IPS DF 19.7 (cell line): ENCODE measurements at regions not wholly inside any gene's neighbourhood (a gene's known extent, or its start where the extent isn't known, plus 50 kb on each side); places are given as distances from the start of the nearest gene placed in this dataset.

Experiments
- DNase-seq: peaks from one replicate; pipeline ENCODE4 v3.0.0-alpha.2; 2013; ENCODE audit warnings: low read depth, low spot score

DNA sequence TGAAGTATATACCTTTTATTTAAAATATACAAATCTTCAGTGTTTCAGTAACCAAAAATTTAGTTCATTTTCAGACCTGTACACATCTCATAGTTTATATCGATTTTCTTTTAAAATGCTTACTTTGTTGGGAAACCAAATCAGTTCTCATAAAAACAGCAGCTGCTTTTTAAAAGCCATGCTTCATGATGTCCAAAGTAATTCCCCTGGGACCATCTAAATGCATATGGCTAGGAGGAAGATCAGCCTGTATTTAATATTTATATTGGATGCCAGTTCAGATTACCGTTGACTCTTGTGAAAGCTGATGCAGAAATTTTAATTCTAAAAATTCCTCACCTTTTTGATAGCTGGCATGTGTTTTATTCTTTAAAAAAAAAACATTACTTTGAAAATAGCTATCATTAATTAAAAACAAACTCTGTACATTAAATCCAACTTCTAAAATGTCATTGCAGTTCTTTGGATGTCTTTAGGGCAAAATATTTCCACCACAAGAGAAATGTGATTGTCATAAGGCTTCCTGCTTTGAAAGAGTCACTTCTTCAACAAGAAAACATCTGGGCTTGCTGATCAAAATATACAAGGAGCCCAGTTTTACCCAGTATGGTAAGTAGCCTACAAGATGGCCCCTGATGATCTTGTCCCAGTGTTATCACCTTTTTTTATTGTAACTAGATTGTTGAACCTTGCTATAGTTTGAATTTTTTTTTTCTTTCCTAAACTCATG lies 1242.9 kb upstream of the CDH6 start:
- no peak for DNase-seq

DNA sequence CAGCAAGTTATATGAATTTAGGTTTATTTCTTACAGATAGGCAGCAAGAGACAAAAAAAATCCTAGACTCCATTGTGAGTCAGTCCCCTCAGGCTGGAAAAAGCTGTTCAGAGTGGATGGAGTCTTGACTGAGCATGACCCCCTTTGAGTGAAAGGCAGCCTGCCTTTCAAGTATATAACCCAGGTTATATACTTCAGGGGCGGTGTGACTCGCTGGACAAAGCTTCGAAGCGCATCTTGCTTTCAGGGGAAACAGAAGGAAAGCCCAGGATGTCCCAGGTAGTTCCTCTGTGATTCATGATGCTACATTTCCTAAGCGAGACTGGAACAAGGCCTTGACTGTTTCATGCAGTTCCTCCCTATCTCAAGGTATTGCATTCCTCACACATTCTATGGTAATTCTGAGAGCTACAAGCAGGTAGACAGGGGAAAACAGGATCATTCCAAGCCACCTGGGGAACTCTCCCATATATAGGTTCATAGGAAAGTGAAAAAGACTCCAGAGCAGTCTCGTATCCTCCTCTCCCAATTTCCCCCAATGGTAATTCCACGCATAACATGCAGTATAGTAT lies 1244.1 kb upstream of the CDH6 start:
- peak; percentile 30 for DNase-seq

DNA sequence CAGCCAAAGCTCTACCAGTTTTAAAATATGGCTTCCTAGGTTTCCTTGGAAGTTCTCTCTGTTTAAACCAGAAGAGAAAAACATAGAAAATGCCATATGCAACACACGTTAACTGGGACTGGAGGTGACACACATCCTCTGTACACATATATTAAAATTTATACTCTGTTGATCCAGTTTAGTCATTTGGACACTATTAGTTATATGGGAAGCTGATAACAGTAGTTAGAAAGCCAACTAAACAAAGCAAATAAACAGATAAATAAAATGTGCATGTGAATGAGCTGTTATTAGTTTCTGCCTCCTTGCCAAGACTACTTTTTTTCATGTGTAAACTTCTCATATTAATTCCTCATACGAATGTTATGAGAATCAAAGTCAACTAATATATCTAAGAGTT lies 1249.2 kb upstream of the CDH6 start:
- no peak for DNase-seq

DNA sequence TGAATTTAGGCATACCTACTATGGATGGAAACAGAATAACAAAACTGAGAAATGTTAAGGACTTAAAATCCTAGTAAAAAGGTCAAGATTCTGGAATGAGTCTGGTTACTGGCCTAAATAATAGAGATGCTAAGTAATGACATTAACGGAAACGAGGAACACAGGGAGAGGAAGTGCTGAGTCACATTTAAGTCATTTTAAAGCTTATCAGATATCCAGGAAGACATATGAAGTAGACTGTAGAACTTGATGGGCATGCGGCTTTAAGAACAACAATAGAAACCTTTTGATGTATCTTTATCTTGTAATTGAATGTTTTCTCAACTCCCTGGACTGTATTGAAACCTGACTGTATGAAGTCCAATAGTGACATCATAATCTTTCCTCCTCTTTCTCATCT lies 1251.4 kb upstream of the CDH6 start:
- DNase-seq = no peak

DNA sequence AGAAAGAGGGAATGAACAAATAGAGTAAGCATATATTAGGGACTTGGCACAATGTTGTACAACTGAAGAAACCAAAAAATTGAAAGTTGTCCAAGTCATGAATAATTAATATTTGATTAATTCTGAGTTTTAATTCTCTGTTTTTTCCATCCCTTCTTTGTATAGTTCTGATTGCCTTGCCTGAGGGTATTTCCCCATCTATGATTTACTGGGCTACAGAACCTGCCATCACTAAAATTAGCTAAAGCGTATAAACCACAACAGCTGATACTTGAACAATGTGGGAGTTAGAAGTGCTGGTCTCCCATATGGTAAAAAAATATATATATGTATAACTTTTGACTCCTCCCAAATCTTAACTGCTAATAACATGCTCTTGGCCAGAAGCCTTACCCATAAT lies 1253.5 kb upstream of the CDH6 start:
- no peak for DNase-seq

DNA sequence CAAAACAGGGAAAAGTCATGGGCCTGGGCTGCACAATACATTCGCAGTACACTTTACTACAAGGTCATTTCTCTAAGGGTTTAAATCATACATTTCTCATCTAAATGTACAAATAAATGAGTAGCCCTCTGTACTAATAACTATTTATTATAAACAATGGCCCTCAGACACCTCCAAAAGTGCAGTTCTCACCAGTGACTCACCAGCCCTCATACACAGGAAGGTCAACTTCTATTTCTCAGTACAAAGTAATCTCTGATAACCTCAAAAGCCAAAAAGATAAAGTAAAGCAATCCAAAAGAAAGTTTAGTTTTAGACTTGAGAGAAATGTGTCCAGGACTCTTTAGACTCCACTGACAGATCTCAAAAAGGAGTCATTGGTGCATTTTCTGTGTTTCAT lies 1258.1 kb upstream of the CDH6 start:
- DNase-seq = no peak

DNA sequence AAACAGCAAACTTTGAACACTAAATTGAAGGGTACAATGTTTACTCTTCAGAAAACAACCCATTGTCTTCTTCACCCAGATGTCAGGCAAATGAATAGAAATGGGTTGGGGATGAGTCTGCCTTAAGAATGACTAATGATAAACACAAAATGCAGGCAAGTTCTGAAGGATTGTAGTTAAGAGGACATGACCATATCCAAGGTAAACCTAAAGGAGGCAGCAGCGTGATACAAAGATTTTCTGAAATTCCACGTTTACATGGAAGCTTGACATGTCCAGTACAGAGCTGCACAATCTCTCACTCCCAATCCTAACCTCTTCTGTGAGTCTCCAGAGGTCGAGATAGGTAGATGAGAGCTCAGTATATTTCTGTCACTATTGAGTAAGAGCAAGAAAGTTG lies 1263.2 kb upstream of the CDH6 start:
- DNase-seq = no peak

DNA sequence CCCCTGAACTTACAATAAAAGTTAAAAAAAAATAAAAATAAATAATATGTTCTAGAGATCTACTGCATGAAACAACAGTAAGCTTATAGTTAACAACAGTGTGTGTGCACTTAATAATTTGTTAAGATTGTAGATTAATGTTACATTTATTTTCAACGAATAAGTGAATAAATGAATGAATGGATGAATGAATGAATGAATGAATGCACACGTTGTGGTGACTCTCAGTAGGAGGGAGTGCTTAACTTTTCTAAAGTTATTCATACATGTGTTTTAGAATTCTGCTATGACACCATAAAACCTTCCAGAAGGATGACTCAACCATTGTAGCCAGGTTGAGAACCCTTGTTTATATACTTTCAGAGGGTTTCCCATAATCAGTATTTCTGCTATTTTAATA lies 1269.4 kb upstream of the CDH6 start:
- no peak for DNase-seq

DNA sequence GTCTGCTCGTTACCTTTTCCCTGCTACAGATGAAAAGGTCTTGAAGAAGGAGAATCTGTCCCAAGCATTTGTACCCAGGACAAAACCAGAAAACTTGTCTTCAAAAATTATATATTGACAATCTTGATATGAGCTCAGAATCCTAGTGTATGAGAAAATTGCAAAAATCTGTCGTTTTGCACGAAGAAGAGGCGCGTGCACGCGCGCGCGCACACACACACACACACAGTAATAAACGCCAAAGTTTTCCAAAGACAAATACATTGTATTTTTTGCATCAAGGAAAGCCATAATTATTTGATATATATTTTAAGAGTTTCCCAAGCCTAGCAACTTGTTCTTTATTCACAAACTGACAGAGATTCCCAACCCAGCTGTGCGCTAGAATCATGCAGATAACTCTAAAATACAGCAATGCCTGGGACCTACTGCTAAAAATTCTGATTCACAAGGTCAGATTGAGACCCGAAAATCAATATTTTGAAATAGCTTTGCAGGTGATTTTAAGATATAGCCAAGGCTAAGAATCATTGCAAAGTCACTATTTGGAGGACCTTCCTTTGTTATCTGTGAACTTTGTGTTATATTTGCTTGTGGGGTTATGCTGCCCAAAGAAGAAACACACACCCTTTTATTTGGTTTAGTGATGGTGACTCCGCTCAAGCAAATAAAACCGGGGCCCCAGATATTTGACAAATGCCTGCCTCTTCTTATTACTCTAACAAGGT lies 1287.7 kb upstream of the CDH6 start:
- DNase-seq = no peak

DNA sequence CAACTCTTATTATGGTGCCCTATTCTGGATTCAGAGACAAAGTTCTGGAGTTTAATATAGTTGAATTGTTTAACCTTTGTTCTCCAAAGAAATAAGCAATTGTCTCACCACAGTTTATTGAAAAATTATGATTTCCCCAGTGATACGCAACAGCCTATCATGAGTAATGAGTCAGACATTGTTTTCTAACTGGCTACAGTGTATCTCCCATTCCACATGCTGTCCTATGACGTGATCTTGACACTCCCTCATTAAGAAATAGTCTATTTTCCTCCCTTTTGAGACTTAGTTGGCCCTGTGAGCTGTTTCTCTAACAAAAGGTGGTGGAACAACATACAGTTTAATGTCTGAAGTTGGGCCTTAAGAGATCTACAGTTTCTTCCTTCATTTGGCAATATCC lies 1290.6 kb upstream of the CDH6 start:
- DNase-seq = no peak

DNA sequence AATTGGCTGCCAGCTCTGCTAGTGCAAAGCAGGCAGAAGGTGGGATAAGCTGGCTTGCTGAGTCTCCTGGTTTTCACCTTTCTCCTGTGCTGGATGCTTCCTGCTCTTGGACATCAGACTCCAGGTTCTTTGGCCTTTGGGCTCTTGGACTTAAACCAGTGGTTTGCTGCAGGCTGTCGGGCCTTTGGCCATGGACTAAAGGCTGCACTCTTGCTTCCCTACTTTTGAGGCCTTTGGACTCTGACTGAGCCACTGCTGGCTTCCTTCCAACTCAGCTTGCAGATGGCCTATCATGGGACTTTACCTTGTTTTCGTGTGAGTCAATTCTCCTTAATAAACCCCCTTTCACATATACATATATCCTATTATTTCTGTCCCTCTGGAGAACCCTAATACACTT lies 1293.9 kb upstream of the CDH6 start:
- no peak for DNase-seq

DNA sequence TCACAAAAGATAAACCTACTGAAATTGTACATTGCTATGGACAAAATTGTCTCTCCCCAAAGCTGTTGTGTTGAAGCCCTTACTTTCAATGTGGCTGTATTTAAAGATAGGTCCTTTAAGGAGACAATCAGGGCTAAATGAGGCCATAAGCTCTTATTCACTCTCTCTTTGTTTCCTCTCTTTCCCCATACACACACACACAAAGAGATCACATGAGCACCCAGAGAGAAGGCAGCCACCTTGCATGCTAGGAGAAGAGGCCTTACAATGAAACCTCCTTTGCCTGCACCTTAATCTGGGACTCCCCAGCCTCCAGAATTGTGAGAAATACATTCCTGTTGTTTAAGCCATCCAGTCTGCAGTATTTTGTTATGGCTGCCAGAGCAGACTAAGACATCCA lies 1295.6 kb upstream of the CDH6 start:
- no peak for DNase-seq

DNA sequence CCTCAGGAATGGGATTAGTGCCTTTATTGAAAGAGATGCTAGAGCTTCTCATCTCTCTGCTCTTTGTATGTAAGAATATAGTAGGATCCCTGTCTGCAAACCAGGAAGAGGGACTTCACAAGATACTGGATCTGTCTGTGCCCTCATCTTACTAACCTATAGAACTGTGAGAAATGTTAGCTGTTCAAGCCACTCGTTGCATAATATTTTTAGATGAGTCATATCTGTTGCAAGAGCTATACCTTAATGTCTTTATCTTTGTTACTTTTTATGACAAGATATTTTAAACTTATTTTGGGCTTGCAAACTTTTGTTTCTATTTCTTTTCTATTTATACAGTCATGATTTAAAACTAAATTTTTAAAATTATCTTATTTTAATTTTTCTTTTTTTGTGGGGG lies 1296.8 kb upstream of the CDH6 start:
- DNase-seq = no peak

DNA sequence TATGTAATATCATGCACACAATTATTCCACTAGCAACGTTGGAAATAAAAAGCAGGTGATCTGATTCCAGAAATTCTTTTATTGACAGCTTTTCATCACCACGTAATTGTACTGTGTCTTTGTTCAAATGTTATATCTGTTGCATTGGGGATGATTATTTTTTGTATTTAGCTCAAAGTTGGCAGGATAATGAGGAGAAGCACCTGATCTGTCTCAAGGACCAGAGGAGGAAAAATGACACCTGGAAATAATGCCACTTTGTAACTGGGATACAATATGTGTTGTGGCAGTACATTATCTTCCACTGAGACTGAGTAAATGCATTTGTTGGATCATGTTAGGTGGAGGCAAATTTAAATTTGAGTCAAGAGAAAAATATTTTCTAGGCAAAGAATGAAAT lies 1298.8 kb upstream of the CDH6 start:
- no peak for DNase-seq

DNA sequence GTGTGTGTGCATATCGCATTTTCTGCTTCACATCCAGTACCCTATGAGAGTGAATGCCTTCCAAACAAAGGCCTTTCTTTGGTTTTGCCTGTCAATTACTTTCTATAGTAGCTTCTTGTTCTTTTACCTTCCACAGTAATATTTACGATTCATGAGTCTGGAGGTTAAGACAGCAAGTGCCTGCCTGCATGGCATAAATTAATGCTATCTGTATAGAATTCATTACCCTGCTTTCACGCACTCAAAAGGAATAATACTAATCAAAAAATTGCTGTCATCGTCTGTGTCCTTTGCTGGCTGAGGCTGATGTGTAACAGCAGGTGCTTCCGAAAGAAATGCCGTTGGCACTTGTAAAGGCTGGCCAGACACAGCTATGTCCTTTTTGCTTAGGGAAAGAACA lies 1304.4 kb upstream of the CDH6 start:
- no peak for DNase-seq

DNA sequence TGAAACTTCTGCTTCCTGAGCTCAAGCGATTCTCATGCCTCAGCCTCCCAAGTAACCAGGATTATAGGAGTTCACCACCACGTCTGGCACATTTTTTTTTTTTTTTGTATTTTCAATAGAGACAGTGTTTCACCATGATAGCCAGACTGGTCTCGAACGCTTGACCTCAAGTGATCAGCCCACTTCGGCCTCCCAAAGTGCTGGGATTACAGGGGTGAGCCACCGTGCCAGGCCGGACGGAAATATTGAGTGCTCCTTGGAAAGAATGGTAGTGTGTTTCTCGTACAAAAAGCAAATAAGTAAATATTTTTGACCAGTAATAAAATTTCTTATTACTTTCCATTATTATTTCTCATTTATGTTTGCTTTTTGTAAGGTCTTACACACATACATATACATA lies 1307.9 kb upstream of the CDH6 start:
- DNase-seq = no peak

DNA sequence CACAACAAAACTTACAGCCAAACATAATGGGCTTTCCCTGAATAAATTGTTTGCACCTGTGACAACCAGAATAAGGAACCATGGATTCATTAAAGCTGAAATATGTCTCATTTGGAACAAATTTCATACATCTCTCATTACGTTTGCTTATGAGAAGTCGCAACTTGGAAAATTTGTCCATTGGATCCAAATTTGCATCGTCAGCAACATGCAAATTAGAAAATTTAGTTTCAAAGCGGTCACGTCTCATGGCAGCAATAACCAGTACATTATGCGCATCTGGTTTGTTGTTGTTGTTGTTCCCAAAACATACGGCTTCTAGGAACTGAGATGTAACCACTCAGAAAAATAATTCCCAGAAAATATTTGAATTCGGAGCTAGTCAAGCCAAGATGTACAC lies 1311.5 kb upstream of the CDH6 start:
- DNase-seq = no peak

DNA sequence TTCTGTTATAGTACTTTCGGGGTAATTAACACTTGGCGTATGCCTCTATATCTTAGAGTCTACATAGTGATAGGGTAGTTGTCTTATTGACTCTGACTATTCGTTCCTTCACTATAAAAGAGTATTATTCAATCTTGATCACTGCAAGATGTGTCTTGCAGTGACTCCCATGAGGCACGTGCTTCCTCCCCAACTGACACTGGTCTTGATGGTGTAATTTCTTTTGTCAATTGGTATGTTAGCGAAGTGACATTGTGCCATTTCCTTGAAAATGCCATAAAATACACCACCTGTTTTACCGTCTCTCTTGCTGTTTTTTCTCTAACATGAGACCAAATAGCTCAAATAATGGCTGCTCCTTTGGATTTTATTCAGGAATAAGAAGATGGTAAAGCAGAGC lies 1314.1 kb upstream of the CDH6 start:
- DNase-seq = no peak

DNA sequence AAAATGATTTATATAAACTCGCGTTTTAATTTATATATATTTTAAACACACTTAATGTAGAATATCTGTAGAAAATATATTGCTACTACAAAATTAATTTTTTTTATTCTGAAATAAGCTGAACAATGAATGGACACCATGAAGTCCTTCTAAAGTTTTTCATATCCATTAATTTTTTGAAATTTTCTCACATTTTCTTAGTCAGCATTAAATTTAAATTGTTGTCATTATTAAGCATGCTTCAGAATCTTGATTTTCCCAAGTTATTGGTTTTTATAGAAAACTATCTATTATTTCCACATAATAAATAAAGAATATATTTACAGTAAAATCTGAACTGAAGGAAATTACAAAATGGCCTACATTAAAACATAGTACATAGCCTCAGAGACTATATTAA lies 1314.9 kb upstream of the CDH6 start:
- DNase-seq = no peak

DNA sequence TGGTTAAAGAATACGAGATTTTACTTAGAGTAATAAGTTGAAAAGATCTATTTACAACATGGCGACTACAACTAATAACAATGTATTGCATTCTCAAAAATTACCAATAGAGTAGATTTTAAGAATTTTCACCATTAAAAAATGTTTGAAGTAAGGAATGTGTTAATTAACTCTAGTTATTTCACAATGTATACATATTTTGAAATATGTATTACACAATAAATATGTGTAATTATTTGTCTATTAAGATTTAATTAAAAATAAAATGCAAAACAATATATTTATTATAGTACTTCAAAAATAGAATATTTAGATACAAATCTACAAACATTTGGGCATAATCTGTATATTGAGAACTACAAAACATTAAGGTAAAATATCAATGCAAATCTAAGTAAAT lies 1326.3 kb upstream of the CDH6 start:
- DNase-seq = no peak

DNA sequence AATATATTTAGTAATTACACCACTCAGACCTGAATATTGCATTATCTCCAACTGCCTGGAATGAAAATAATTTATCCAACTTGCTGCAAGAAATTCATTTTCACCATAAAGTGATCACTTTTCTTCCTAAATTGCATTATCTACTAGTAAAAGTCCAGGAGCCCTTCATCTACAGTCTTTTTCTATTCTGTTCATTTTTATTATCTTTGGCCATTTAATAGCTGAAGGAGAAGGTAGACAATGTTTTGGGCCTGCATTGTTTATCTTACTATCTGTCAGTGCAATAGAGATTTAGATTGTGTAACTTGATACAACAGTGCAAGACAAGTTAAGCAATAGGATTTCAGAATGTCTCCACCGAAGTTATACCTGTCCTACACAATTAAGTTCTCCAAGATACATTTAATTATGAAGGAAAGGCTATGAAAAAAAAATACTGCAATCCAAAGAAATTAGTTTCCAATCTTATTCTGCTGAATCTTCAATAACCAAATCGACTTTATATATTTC lies 1339.7 kb upstream of the CDH6 start:
- DNase-seq = no peak

DNA sequence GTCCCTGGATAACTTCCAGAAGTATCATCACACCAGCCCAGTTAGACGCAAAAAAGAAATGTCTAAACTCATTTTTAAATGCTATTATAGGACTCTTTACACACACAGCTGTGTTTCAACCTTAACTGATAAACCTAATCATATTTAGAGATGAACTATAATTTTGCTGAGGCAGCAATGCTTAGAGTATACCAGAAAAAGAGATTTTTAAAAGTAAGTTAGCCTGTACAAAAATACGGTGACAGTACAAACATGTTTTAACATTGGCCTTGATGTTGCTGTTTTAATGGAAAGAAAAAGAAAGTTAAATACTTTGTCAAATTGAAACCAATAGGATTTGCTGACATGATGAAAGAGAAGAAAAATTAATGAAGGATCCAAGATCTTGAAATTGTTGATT lies 1341.2 kb upstream of the CDH6 start:
- no peak for DNase-seq

DNA sequence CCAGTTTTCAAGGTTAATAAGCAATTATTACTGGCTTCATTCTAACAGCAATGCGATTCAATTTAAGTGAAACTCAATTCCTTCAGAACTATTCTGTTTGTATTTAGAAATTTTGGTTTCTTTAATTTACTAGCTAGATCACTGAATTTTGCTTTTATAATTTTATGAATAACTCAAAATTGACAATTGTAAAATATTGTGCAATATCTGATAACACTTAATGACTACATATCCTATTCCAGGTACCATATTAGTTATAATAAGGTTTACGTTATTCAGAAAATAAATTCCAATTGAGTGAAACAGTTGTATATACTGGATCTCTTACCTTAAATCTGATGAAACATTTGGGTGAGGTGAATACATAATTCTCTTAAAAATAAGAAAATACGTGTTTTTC lies 1348.3 kb upstream of the CDH6 start:
- DNase-seq = no peak
